EL (cell line): ENCODE measurements at regions not wholly inside any gene's neighbourhood (a gene's known extent, or its start where the extent isn't known, plus 50 kb on each side); places are given as distances from the start of the nearest gene placed in this dataset.

Source experiments
- DNase-seq: peaks from one replicate; pipeline ENCODE4 v3.0.0-alpha.2; 2016

DNA sequence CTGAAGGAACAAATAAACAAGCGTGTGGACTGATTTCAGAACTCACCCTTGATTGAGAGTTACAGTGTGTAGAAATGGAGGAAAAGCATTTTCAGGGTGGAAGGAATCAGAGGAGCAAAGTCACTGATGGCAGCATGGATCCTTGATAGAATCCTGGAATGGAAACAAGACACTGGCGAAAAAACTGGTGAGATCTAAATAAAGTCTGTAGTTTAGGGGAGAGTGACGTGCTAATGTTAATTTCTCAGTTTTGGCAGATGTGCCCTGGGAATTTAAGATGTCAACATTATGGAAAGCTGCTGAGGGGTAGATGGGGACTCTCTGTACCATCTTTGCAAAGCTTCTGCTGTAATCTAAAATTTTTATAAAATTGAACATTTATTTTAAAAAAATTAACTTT is 378.0 kb downstream of the UQCRFS1 start:
- DNase-seq, result no peak

DNA sequence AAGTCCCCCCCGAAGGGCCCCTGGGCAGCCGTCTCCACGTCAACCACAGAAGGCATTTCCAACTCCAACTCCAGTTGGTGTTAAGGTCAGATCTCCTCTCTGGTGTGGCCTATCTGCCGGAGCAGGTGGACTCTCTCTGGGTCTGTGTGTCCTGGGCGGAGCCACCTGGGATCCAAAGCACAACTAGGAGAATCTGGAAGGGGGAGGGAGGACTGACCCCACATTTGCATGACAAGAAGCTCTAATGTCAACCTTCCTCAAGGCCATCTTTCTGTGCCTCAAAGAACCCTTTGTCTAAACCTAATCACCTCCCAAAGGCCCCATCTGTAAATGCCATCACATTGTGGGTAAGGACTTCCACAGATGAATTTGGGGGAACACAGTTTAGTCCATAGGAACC is 381.5 kb downstream of the UQCRFS1 start:
- DNase-seq, result no peak

DNA sequence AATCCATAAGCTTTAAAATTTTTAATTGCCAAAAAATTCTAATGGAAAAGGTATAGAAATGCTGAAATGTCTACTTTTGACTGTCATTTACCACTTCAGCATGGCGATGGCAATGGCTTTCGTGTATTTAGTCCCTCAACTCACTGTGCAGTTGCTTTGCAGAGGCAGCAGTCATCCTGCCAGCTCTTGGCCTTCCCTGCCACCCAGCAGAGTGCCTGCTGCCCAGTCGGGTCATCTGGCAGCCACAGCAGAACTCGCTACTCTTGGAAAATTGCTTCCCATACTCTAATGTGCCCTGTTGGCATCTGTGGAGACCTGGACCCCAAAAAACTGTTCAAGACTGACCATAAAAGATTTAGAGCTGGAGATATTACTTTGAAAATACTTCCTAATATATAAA is 383.2 kb downstream of the UQCRFS1 start:
- no peak for DNase-seq

DNA sequence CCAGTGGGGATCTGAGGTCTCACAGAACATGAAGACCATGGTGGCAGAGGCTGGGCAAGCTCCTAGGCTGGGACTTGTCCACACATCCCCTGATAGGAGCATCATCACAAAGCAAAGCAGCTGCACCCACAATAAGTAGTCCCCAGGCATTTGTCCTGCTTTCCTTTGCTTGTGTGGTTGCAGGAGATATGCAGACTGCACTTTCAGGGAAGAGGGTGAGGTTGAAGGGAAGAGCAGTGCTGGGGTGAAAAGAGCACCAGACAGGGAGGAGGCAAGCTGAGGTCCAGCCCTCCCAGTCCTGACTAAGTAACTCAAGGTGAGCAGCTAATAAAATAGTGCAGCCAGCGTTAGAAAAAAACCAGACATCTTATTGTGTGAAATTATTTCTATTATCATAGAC is 383.6 kb downstream of the UQCRFS1 start:
- no peak for DNase-seq

DNA sequence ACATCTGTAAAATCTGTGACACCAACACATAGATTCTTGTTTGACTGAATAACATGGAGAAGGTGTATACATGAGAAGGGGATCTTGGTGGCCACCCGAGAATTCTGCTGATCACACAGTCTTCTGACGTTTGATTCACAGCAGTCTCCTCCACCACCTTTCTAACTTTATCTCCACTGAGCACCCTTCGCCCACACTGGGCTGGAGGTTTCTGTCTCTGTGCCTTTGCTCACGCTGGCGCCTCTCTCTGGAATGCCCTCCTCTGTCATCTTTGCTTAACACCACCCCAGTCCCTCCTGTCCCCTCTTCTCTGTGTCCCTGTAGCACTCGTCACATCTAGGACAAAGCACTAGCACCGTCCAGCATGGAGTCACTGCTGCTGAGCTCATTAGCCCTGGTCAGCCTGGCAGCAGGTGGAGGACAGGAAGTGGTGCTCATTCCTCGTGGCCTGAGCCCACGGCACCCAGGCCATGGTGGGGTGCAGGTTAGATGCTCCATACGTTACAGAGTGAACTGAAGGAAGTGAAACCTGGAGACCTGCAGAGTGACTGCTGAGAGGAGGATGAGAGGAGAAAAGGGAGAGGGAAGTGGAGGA is 384.6 kb downstream of the UQCRFS1 start:
- DNase-seq, result no peak

DNA sequence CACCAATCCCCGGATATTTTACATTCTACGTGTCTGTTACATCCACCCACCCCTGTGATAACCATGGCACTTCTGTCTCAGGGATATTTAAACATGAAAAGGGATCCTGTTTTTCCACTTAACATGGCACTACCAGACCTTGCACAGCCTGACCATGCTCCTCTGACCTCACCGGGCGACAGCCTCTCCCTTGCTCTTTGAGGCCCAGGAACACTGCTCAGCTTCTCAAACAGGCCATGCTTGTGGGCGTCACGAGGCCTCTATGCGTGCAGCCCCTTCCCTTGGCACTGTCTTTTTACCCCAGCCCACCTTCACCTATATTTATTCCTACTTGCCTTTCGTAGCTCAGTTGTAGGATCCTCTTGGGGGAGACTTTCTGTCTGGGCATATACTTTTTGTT is 385.6 kb downstream of the UQCRFS1 start:
- DNase-seq, result no peak

DNA sequence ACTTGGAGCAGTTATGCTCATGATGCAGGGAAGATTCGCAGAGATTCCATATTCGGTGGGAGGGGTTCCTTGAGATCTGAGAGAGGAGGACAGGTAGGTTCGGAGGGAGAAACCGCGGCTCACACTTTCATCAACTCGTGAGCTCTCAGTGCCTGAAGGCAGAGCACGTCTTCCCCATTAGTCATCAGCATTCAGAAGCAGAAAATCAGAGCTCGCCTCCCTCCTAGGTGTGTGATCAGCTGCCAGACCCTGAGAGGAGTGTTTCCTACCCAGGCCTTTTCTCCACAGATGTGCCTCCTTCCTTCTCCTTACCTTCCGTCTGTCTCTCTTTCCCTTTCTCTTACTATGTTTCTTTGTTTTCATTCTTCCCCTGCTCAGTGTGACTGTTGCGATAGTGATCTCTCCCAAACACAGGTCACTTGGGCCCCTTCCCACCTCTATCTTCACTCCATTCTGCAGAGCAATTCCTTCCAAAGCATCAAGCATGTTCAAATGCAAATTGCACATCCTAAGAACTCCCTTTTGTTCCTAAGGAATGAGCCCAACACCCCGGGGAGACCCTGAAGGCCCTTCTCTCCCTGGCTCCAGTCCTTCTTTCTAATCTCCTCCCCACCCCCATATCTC is 389.5 kb downstream of the UQCRFS1 start:
- no peak for DNase-seq

DNA sequence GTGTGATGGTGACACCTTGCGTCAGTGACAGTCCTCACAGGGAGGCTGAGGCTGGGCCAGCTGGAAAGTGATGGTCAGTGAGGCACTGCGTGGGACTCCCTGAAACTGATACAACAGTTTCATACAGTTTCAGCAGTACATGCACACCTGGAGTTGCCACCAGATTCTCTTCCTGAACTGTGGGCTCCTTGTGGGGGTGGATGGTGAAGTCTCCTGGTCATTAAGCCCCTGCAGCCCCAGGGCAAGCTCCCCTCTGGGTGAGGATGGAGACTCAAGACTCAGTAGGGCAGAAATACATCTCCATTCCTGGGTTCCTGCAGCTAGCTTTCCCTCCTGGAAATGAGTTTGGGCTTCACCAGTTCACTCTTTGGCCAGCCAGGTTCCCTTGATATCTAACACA is 392.7 kb downstream of the UQCRFS1 start:
- DNase-seq, result no peak

DNA sequence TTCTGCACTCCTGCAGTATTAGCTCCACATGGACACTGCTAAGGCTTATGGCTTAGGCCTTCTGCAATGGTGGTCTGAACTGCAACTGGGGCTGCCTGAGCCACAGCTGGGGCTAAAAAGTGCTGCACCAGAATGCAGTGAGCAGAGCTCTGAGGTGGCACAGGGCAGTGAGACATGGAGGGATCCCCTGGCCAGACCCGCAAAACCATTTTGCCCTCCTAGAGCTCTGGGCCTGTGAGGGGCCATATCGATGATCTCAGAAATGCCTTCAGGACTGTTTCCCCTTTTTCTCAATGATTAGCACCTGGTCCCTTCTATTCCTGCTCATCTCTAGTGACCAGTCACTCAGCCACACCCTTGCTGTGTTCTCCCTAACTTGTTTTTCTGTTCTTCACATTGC is 397.7 kb downstream of the UQCRFS1 start:
- no peak for DNase-seq

DNA sequence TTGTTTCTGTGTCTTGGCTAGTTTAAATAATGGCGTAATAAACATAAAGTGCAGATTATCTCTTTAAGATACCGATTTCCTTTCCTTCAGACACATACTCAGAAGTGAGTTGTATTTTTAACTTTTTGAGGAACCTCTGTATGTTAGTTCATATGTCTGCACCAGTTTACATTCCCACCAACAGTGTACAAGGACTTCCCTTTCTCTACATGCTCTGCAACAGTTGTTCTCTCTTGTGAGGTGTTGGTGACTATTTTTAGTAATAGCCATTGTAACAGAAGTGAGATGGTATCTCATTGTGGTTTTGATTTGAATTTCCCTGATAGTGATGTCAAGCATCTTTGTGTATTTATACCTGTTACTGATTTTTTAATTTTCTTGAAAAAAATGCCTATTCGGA is 418.6 kb downstream of the UQCRFS1 start:
- no peak for DNase-seq

DNA sequence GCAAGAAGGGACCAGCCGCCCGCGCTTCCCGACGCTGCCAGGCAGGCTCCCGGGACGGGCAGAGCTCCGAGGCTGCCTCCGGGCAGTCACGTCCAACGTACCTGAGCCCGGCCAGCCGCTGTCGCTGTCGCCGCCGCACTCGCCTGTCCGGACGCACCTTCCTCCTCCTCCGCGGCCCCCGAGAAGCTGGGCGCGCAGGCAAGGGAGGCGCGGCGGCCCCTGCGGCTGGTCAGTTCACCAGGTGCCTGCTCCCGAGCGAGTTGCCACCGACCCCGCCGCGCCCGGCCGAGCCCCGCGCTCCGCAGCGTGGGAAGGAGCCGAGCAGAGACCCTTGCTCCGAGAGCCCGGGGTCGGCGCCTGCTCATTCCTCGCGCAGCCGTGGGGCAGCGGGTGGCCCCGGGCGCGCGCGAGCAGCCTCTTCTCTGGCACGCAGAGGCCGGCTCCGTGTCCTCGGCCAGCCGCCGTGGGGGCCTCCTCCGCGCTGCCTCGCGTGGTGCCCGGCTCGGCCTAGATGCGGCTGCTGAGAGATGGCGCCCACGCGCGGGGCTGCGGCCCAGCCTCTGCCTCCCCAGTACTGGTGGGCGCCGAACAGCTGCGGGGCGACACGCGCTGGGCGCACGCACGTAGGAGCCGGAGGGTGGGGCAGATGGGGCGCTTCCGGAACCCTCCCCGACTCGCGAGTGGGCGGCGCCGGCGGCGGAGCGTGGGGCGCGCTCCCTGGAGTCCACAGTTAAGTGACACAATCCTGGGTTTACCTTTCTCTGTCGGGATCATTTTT is 419.4 kb downstream of the UQCRFS1 start:
- DNase-seq, result no peak

DNA sequence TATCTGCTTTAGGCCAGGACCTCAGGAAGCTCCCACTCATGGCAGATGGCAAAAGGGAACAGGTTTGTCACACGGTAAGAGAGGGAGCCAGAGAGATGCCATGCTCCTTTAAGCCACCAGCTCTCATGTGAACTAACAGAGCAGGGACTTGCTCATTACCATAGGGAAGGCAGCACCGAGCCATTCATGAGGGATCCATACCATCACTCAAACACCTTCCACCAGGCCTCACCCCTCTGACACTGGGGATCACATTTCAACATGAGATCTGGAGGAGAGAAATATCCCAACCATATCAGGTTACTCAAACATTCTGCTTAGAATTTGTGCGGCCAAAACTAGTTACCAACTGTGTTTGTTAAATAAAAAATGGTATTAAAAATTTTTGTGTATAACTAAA is 427.0 kb downstream of the UQCRFS1 start:
- no peak for DNase-seq

DNA sequence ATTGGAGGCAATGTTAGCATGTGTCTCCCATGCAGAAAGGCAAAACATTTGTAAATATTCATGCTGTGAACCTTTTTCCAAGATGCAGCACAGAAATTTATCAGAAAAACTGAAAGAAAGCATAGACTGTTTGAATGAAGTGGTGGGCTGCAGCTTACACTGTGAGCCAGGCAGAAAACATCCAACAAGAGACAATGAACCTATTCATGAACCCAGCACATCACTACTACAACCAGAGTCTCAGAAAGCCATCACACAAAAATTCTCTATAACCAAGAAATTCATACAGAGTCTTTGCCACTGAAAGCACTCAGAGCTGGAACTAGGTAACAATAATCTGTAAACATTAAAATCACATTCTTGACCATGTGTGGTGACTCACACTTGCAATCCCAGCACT is 448.9 kb downstream of the UQCRFS1 start:
- DNase-seq, result no peak

DNA sequence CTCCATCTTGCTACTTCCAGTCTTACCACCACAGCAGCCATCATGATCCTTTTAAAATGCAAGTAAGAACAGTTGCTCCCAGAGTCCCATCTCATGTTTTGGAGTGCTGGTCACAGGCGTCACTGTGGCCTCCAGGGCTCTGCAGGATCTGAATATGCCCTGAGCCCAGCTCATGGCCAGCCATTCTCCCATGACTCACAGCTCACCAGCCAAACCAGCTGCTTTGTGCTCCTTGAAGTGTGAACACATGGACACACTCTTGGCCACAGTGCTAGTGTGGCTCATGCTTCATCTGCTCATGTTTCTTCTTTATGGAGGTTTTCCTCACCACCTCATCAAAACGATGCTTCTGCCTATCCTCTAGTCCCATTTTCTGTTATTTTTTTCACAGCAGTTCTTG is 466.5 kb downstream of the UQCRFS1 start:
- DNase-seq, result peak; percentile 6

DNA sequence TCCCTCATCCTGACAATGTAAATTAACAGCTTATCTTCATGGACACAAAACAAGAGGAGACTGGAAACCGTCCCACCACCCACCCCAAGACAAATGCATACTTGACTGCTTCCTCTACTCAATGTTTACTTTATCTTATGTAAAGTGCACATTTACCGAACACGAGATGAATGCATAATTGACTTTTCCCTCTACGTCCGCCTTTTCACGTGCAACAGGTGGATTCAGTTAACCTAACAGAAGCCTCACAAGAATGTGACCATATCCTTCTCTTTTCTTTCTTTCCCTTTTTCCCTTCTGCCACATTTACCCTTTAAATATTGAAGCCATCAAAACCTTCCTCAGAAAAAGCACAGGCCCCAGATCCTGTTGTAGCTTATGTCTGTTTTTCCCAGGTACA is 468.0 kb downstream of the UQCRFS1 start:
- no peak for DNase-seq

DNA sequence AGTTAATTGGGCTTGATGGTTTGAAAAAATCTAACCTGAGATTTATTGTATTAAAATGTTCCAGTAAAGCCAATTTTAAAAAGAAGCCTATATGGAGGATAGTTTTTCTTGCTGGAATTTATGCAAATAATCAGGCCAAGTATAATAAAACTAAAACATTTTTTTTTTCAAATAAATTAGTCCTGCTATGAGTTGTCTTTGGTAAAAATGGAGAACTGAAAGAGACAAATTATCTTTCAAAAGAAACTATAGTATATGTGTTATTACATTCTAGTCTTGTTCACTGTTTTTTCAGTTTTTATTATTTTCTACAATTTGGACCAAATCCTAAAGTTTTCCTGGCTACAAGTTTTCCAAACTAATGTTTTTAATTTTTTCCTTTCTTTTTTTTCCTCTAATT is 468.9 kb downstream of the UQCRFS1 start:
- DNase-seq, result no peak

DNA sequence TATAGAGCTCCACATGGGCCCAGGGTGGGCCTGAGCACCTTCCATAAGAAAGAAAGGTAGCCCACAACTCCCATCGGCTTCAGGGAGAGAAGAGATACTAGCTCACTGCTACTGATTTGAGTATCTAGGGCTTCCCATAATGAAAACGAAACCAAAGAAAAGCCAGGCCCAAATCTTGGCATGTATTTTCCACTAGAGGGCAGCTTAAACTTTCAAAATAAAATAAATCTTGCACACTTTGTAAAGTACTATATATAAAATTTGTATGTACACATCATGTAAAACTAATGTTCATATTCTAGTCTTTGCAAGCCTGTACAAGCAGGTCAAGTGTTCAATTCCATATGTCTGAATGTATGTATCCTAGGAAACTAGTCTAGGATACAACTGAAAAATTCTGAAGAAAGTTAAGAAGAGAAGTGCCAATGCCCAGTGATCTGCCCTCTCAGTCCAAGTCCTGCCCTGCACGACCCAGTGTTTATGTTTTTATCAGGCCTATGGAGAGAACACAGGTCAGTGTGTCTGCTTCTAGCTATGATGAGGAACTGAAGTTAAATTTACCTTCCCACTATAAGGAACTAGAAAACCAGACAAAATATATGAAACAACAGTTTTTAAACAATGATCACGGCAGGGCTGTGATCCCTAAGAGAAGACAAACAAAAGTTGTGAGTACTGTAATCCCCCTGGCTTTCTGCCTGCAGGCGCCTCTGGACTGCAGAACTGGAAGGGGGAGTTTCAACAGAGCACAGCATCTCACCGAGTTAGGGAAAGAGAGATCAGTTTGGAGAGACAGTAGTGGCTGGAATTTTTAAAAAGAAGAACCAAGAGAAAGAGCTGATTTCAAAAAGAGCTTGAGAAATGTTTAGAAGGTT is 475.7 kb downstream of the UQCRFS1 start:
- peak; percentile 67 for DNase-seq

DNA sequence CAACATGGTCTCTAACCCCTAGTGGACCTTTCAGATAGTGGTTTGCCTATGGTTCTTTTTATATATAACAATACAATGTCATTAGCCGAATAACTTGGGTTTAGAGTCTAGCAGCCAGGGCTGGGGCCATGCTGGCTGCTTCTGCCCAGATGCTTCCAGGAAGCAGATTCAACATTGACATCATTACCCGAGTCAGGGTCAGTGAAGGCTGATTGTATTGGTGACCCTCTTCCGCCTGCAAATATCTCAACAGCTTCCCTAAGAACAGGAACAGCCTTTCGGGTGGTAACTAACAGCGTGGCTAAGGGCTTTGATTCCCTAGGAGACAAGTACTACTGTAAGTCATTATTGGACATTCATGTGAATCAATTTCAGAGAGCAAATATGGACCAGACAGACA is 476.4 kb downstream of the UQCRFS1 start:
- DNase-seq, result no peak

DNA sequence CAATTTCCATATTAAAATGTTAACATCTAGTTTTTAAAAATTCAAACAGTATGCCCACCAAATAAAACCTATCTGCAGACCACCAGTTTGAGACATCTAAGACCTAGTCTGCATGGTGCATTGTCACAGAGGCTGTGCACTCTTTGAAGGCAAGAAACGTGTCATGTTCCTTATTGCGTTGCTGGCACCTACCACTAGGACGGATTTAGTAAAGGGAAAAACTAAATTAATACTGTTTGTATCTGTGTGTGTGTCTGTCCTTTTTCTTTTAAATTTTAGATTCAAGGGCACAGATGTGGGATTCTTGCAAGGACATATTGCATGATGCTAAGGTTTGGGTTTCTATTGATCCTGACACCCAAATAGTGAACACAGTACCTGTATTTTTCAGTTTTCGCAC is 481.4 kb downstream of the UQCRFS1 start:
- no peak for DNase-seq

DNA sequence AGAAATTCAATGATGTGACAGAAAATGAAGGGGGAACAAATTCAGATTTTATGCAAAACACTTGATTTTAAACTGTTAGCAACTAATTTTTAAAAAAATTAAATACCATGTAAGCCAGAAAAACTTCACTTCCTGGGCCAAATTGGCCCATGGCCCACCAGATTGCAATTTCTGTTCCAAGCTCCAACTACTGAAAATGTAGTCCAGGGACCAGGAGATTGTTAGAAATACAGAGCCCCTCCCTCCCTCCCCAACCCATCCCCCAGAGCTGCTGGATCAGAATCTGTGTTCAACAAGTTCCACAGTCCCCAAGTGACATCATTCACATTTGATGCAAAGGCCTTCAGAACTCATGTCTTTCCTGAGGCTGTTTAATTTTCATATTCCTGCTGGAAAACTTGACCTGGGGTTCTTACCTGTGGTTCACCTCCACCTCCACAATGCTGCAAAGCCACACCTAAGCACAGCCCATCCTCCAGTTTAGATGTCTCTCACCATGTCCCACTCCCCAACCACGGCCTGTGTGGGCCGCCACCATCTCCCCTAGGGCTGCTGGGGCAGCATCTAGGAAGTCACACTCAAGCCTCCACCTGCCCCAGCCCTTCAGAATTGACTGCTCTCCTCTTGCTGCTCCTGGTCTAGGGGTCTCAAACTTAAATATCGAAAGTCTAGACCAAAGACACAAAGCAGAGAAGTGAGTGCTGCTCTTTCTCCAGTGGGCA is 482.0 kb downstream of the UQCRFS1 start:
- no peak for DNase-seq

DNA sequence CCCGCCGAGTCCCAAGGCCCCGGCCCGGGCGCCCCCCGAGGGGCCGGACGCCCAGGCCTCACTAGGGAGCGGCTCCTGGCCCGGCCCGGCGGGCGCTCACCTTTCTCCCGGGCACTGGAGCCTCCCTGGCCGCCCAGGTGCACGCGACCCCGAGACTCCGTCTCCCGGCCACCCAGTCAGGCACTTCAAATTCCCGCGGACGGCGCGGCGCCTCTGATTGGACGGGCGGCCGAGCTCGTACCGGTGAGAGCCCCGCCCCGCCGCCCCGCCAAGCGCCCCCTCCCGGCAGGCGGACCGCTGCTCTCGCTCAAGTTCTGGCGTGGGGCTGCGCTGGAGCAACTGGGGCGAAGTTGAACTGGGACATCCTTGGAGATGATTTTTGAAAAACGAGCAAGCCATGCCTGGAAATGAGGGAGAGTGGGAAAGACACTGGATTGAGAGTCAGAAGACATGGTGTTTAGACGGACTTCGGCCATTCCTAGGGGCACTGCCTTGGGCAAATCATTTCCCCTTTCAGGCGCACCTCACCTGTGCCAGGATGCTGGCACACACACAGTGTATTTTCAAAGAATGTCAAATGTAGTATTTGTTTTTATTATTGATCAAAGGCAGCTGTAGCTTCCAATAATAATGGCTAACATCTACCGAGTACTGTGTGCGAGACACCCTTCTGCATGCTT is 485.3 kb downstream of the UQCRFS1 start:
- DNase-seq, result peak; percentile 56
